ENCODE measurements at regions not wholly inside any gene's neighbourhood (a gene's known extent, or its start where the extent isn't known, plus 50 kb on each side); places are given as distances from the start of the nearest gene placed in this dataset.

DNA sequence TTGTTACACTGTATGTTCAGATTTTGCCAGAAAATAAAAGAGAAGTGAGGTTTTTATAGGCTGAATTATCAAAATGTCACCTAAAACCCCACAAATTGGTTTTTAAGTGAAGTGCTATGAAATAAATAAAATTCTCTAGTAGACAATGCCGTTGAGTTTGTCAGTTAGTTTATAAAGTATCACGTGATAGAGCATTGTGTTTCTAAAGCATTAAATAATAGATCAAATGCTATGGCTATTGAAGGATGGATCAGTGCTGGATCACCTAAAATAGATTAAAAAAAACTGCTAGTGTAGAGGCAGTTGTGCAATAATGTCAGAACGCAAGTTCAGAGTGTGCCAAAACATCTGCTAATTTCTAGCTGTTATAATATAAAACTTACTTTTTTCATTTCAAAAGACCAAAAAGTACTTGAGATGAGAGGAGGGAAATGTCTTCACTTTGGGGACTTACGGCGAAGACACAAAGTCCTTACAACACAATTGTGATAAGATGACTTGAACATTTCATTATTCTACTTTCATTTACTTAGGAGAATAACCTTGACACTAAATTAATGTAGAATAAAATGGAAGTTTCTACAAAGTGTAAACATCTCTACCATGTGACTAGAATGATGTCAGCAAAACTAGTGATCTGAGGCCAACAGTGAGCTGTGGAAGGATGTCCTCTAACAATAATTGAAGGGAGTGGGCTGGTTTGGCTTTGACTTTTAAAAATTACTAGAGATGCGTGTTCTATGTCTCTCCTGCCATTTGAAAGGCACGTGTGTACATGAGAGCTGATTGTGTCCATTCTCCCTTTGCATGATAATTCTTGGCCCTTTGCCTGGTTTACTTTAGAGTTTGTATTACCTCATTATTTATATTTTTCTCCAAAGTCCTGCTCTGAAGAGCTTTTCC is 154.4 kb upstream of the PDE3A start:
- H3K27ac ChIP-seq, result peak overlapping the region in 11 of 12 donors; percentile 53 to 87 (median 83)
- 53 to 67% (median 64%) methylated on average over 7 of the region's 7 CpGs for WGBS, 4 donors
- peak in 1 of 4 donors; percentile 8 for ATAC-seq

DNA sequence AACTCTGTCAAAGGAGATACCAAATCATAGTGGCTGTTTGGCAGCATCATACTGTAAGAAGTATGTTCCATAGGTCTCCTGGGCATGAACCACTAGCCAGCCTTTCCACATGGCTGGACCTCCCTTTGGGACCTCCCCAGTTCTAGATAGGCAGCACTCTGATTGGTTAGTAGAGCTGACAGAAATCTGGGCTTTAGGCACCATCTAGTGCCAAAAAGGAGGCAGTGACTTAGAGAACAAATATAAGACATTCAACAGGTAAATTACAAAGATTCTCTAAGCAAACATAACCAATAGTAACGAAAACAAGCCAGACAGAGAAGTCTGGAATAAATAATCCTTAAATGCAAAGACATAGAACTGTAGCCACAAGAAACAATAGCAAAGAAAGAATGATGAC is 148.0 kb upstream of the PDE3A start:
- DNase-seq, result no peak
- Histone ChIP-seq H3K4me3 (no peak overlapping the region), H3K9me3 (peaks cover 0 to 22% (median 0%) of the 10 kb centered on the region in 12 donors), H3K27ac (no peak overlapping the region), H3K27me3 (no peaks in the 10 kb centered on the region), H3K4me1 (no peaks in the 10 kb centered on the region), H3K36me3 (no peaks in the 10 kb centered on the region)
- intact Hi-C loops (cut with DNase I), result loop anchor here in 1 of 10 donors (5.0 kb wide), 1 partner anchor 308 kb away; no protein-coding TSS in a partner anchor
- ATAC-seq, result peak in 3 of 4 donors; percentile 32 to 39 (median 34)
- no peak for TF ChIP-seq POLR2A (IDR thresholded peaks at IDR 0.05)
- TF ChIP-seq, protein P1, sequence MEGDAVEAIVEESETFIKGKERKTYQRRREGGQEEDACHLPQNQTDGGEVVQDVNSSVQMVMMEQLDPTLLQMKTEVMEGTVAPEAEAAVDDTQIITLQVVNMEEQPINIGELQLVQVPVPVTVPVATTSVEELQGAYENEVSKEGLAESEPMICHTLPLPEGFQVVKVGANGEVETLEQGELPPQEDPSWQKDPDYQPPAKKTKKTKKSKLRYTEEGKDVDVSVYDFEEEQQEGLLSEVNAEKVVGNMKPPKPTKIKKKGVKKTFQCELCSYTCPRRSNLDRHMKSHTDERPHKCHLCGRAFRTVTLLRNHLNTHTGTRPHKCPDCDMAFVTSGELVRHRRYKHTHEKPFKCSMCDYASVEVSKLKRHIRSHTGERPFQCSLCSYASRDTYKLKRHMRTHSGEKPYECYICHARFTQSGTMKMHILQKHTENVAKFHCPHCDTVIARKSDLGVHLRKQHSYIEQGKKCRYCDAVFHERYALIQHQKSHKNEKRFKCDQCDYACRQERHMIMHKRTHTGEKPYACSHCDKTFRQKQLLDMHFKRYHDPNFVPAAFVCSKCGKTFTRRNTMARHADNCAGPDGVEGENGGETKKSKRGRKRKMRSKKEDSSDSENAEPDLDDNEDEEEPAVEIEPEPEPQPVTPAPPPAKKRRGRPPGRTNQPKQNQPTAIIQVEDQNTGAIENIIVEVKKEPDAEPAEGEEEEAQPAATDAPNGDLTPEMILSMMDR (IDR thresholded peaks at IDR 0.05), result peak in 7 of 12 donors; percentile 12 to 31 (median 22)
- WGBS, 4 donors, result 85 to 97% (median 94%) methylated on average over 1 of the region's 1 CpG

More for the DNA sequence above, 154.4 kb upstream of the PDE3A start:
- intact Hi-C loops (cut with DNase I), result loop anchor here in 5 of 10 donors (5.0 to 10.0 kb wide), 9 partner anchors 58 to 472 kb away; partner anchors contain the start of gene PDE3A (in 4 of the 5)
- Histone ChIP-seq H3K36me3 (no peaks in the 10 kb centered on the region), H3K4me1 (peaks cover 0 to 54% (median 25%) of the 10 kb centered on the region in 12 donors), H3K4me3 (peak overlapping the region in 5 of 12 donors; percentile 2 to 33 (median 25)), H3K27me3 (no peaks in the 10 kb centered on the region), H3K9me3 (no peaks in the 10 kb centered on the region)
- DNase-seq, result no peak
- TF ChIP-seq POLR2A (IDR thresholded peaks at IDR 0.05), result no peak
- TF ChIP-seq, protein P1 (IDR thresholded peaks at IDR 0.05), result no peak

DNA sequence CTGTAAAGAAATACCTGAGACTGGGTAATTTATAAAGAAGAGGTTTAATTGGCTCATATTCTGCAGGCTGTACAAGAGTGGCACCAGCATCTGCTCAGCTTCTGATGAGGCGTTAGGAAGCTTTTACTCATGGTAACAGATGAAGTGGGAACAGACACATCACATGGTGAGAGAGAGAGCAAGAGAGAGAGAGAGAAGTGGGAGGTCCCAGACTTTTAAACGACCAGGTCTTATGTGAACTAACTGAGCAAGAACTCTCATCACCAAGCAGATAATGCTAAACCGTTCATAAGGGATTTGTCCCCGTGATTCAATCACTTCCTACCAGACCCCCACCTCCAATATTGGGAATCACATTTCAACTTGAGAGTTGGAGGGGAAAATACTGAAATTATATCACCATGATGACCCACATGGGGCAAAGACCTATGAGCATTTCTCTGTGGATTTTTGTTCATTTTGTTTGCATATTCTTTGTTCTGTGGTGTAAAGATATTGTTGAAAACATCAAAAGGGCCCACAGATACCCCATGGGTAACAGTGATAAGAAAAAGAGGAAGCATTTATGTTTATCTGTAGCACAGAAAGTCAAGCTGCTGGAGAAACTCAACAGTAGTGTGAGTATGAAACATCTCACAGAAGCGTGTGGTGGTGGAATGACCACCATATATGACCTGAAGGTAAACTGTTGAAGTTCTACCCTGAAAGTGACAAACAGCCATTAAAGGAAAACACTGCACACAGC is 135.2 kb upstream of the PDE3A start:
- Histone ChIP-seq H3K4me3 (no peak overlapping the region), H3K36me3 (no peaks in the 10 kb centered on the region), H3K27me3 (no peaks in the 10 kb centered on the region), H3K4me1 (no peaks in the 10 kb centered on the region), H3K9me3 (peaks cover 0 to 4% (median 0%) of the 10 kb centered on the region in 12 donors), H3K27ac (no peak overlapping the region)
- DNase-seq, result no peak
- intact Hi-C loops (cut with DNase I), result no loop called here
- TF ChIP-seq, protein P1 (IDR thresholded peaks at IDR 0.05), result no peak
- no peak for TF ChIP-seq POLR2A (IDR thresholded peaks at IDR 0.05)
- 59 to 72% (median 66%) methylated on average over 5 of the region's 5 CpGs for WGBS, 4 donors
- ATAC-seq, result no peak

DNA sequence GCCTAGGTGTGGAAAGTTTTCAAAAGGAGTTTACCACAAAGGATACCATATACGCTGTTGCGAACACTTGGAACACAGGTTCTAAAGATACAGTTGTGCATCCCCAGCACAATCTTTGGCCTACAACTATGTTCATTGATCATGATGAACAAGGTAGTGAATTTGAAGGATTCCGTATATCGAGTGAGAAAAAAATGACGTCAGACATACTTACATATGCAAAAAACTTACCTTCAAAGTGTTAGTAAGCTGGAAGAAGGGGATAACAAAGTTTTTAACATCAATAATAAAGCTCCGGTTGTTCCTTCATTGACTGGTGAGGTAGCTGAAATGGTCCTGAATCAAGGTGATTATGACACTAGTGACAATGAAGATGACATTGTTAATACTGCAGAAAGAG is 133.9 kb upstream of the PDE3A start:
- Histone ChIP-seq H3K36me3 (no peaks in the 10 kb centered on the region), H3K9me3 (peaks cover 0 to 4% (median 0%) of the 10 kb centered on the region in 12 donors), H3K27ac (no peak overlapping the region), H3K4me1 (no peaks in the 10 kb centered on the region), H3K4me3 (no peak overlapping the region), H3K27me3 (no peaks in the 10 kb centered on the region)
- DNase-seq (no peak), ATAC-seq (no peak)
- 89 to 96% (median 91%) methylated on average over 6 of the region's 6 CpGs for WGBS, 4 donors
- no peak for TF ChIP-seq POLR2A (IDR thresholded peaks at IDR 0.05)
- TF ChIP-seq, protein P1 (IDR thresholded peaks at IDR 0.05), result no peak
- intact Hi-C loops (cut with DNase I), result no loop called here

All from heart left ventricle (tissue), 16 donors.